ENCODE measurements at regions not wholly inside any gene's neighbourhood (a gene's known extent, or its start where the extent isn't known, plus 50 kb on each side); places are given as distances from the start of the nearest gene placed in this dataset.

GRCh38 chr14:22026527-22026926 is 352.9 kb upstream of the OR4E1 start:
- TF ChIP-seq CTCF (optimal IDR thresholded peaks at IDR 0.05 in 1 of 3, IDR thresholded peaks at IDR 0.05 in 1 of 3, conservative IDR thresholded peaks at IDR 0.05 in 1 of 3; ENCODE audit: extremely low read depth in 1 of 3, insufficient read depth in 2 of 3, low read length in 3 of 3): no peak
- TF ChIP-seq EZH2 (IDR thresholded peaks at IDR 0.05; ENCODE audit: low read length): no peak
